ENCODE measurements at regions not wholly inside any gene's neighbourhood (a gene's known extent, or its start where the extent isn't known, plus 50 kb on each side); places are given as distances from the start of the nearest gene placed in this dataset.

- Histone ChIP-seq H3K36me3 (no peaks in the 10 kb centered on the region), H3K9me3 (no peaks in the 10 kb centered on the region), H3K4me1 (peaks cover 3 to 55% (median 19%) of the 10 kb centered on the region in 9 donors), H3K27me3 (no peaks in the 10 kb centered on the region), H3K27ac (peak overlapping the region; percentile 9 to 82 (median 48)), H3K4me3 (peak overlapping the region in 2 of 10 donors; percentile 2 to 33)
- 60 to 62% methylated on average over 19 of the region's 19 CpGs for WGBS, 2 donors
- DNase-seq (peak; percentile 29 to 44), ATAC-seq (peak; percentile 23 to 76 (median 70))
- TF ChIP-seq, protein P1, sequence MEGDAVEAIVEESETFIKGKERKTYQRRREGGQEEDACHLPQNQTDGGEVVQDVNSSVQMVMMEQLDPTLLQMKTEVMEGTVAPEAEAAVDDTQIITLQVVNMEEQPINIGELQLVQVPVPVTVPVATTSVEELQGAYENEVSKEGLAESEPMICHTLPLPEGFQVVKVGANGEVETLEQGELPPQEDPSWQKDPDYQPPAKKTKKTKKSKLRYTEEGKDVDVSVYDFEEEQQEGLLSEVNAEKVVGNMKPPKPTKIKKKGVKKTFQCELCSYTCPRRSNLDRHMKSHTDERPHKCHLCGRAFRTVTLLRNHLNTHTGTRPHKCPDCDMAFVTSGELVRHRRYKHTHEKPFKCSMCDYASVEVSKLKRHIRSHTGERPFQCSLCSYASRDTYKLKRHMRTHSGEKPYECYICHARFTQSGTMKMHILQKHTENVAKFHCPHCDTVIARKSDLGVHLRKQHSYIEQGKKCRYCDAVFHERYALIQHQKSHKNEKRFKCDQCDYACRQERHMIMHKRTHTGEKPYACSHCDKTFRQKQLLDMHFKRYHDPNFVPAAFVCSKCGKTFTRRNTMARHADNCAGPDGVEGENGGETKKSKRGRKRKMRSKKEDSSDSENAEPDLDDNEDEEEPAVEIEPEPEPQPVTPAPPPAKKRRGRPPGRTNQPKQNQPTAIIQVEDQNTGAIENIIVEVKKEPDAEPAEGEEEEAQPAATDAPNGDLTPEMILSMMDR (IDR thresholded peaks at IDR 0.05): no peak
- intact Hi-C loops (cut with DNase I): no loop called here
These were observed 154.0 kb upstream of the THBS1 start for GRCh38 chr15:39426552-39427532.

DNA sequence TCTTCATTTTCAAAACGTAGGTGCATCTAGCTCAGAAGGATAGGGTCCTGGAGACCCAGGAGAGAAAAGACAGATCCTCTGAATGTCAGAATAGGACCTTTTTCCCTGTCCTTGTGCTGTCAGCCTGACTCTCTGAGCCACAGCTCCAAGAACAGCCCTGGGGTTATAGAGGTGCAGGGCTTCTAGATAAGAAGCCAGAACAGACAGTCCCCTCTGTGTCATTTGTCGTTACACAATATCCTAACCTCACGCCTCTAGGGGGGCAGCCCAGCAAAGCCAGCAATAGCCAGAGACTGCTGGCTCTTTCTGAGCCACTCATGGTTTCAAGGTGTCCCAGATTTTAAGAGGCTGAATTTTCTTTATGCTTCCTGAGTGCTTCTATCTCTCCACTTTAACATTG lies 153.2 kb upstream of the THBS1 start:
- H3K4me1 ChIP-seq: peaks cover 3 to 63% (median 24%) of the 10 kb centered on the region in 9 donors

DNA sequence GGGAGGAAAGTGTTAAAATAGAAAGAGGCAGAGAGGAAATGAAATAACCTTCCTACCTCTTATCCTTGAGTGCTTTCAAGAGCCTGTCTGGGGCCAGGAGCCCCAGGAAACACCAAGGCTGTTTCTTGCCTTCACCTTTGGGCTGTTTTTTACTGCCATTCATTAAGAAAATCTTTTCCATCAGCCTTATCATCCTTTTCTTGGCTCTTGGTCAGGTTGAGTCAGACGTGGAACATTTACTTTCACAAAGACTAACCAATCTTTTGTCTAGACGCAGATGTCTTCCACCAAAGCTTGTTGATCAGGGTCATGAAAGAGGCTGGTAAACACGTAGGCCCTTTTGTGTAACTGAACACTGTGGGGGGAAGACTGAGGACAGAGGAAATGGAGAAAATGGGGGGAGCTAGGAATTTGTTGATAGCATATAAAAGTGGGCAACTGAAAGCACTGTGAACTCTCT lies 151.0 kb upstream of the THBS1 start:
- H3K9me3 ChIP-seq: no peaks in the 10 kb centered on the region
- no peaks in the 10 kb centered on the region for H3K36me3 ChIP-seq
- no peak for DNase-seq
- 29 to 57% methylated on average over 3 of the region's 3 CpGs for WGBS, 2 donors
- TF ChIP-seq, protein P1 (IDR thresholded peaks at IDR 0.05): no peak
- H3K27ac ChIP-seq: peak overlapping the region in 7 of 10 donors; percentile 41 to 82 (median 58)
- intact Hi-C loops (cut with DNase I): loop anchor here in 5 of 10 donors (5.0 to 10.0 kb wide), 6 partner anchors 57 to 152 kb away; partner anchors contain the start of gene THBS1 (in 1 of the 5)
- H3K4me1 ChIP-seq: peaks cover 3 to 86% (median 44%) of the 10 kb centered on the region in 9 donors
- no peaks in the 10 kb centered on the region for H3K27me3 ChIP-seq
- H3K4me3 ChIP-seq: no peak overlapping the region
- ATAC-seq: no peak

More for the DNA sequence above, 153.2 kb upstream of the THBS1 start:
- ATAC-seq (peak; percentile 47 to 96 (median 86)), DNase-seq (peak in 1 of 2 donors; percentile 28)
- Histone ChIP-seq H3K27me3 (no peaks in the 10 kb centered on the region), H3K9me3 (no peaks in the 10 kb centered on the region), H3K4me3 (peak overlapping the region in 1 of 10 donors; percentile 33), H3K36me3 (no peaks in the 10 kb centered on the region), H3K27ac (peak overlapping the region; percentile 9 to 82 (median 48))
- intact Hi-C loops (cut with DNase I): no loop called here
- WGBS, 2 donors: 33 to 36% methylated on average over 3 of the region's 3 CpGs
- TF ChIP-seq, protein P1 (IDR thresholded peaks at IDR 0.05): no peak

GRCh38 chr15:39430389-39430788 lies 150.5 kb upstream of the THBS1 start:
- H3K36me3 ChIP-seq: no peaks in the 10 kb centered on the region
- no peaks in the 10 kb centered on the region for H3K27me3 ChIP-seq
- peaks cover 3 to 90% (median 48%) of the 10 kb centered on the region in 9 donors for H3K4me1 ChIP-seq
- intact Hi-C loops (cut with DNase I): loop anchor here in 5 of 10 donors (5.0 to 10.0 kb wide), 6 partner anchors 57 to 152 kb away; partner anchors contain the start of gene THBS1 (in 1 of the 5)
- no peaks in the 10 kb centered on the region for H3K9me3 ChIP-seq
- DNase-seq (no peak), ATAC-seq (peak in 4 of 8 donors; percentile 25 to 63 (median 40))
- TF ChIP-seq, protein P1 (IDR thresholded peaks at IDR 0.05): no peak
- 53 to 54% methylated on average over 3 of the region's 3 CpGs for WGBS, 2 donors
- peak overlapping the region in 7 of 10 donors; percentile 41 to 82 (median 58) for H3K27ac ChIP-seq
- H3K4me3 ChIP-seq: no peak overlapping the region

All from heart right ventricle (tissue), 16 donors.